ENCODE measurements at regions not wholly inside any gene's neighbourhood (a gene's known extent, or its start where the extent isn't known, plus 50 kb on each side); places are given as distances from the start of the nearest gene placed in this dataset.

DNA sequence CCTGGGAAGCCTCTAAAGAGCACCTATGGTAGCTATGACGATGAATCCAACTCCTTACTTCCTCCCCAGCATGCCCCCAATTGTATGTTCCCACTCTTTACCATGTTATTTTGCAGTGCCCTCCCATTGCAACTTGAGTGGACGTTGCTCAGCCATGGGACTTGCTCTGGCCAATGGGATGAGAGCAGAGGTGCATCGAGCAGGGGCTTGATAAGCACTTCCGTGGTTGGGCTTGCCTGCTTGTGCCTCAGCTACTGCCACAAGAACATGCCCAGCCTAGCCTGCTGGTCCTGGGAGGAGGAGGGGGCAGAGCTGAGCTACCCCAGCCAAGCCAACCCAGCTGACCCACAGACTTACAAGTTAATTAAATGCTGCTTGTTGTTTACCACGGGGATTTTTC is 71.1 kb upstream of the CTNNBL1 start:
- no peak for TF ChIP-seq CTCF (conservative IDR thresholded peaks at IDR 0.05; ENCODE audit: low read depth, low read length)
- TF ChIP-seq EZH2 (IDR thresholded peaks at IDR 0.05; ENCODE audit: borderline replicate concordance, low read depth, low read length, poor library complexity, severe bottlenecking) = no peak

Measured in A673 (cell line).